ENCODE measurements at regions not wholly inside any gene's neighbourhood (a gene's known extent, or its start where the extent isn't known, plus 50 kb on each side); places are given as distances from the start of the nearest gene placed in this dataset.

DNA sequence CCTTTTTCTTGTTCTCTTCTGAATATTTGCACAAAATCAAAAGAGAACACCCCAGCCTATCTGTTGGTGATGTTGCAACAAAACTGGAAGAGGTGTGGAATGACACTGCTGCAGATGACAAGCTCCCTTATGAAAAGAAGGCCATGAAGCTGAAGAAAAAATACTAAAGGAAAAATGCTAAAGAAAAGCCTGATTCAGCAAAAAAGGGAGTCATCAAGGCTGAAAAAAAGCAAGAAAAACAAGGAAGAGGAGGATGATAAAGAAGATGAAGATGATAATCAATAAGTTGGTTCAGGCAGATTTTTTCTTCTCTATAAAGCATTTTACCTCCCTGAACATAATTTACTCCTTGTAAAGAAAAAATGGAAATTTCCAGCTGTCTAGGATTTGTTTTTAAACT lies 1538.8 kb downstream of the RPA4 start:
- TF ChIP-seq, protein P1, sequence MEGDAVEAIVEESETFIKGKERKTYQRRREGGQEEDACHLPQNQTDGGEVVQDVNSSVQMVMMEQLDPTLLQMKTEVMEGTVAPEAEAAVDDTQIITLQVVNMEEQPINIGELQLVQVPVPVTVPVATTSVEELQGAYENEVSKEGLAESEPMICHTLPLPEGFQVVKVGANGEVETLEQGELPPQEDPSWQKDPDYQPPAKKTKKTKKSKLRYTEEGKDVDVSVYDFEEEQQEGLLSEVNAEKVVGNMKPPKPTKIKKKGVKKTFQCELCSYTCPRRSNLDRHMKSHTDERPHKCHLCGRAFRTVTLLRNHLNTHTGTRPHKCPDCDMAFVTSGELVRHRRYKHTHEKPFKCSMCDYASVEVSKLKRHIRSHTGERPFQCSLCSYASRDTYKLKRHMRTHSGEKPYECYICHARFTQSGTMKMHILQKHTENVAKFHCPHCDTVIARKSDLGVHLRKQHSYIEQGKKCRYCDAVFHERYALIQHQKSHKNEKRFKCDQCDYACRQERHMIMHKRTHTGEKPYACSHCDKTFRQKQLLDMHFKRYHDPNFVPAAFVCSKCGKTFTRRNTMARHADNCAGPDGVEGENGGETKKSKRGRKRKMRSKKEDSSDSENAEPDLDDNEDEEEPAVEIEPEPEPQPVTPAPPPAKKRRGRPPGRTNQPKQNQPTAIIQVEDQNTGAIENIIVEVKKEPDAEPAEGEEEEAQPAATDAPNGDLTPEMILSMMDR (conservative IDR thresholded peaks at IDR 0.05), result no peak
- no peak for TF ChIP-seq ZFX (IDR thresholded peaks at IDR 0.05)
